PC-9 (cell line): ENCODE measurements at regions not wholly inside any gene's neighbourhood (a gene's known extent, or its start where the extent isn't known, plus 50 kb on each side); places are given as distances from the start of the nearest gene placed in this dataset.

Experiments used
- EZH2 ChIP-seq: fragments of 200-600 bp; sonication (generic); IDR thresholded peaks from 2 replicates; pipeline ENCODE4 v1.8.0; 2017; ENCODE audit warnings: antibody characterized with exemption, low read depth
- TF ChIP-seq, protein P1 (sequence below): fragments of 200-600 bp; sonication (generic); conservative IDR thresholded peaks from 2 replicates; pipeline ENCODE4 v1.6.1; 2017; ENCODE audit warnings: mixed run types, antibody characterized with exemption, mild to moderate bottlenecking, moderate library complexity

DNA sequence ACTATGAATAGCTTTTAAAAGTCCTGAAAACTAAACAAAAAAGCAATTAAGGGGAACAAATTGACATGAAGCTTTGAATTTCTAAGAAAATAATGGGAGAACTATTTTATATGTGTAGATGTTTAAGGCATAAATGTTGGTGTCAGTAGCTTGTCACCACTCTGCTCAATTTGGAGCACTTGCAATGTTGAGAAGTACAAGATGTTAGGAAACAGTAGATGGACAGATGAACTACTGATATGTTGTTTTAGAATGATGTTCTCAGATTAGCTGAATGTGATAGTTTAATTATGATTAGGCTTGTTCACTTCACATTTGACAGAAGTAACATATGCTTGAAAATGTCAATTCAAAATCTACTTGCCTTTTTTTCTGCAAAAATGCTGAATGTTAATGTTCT lies 525.7 kb upstream of the IGFBP7 start:
- TF ChIP-seq, protein P1, sequence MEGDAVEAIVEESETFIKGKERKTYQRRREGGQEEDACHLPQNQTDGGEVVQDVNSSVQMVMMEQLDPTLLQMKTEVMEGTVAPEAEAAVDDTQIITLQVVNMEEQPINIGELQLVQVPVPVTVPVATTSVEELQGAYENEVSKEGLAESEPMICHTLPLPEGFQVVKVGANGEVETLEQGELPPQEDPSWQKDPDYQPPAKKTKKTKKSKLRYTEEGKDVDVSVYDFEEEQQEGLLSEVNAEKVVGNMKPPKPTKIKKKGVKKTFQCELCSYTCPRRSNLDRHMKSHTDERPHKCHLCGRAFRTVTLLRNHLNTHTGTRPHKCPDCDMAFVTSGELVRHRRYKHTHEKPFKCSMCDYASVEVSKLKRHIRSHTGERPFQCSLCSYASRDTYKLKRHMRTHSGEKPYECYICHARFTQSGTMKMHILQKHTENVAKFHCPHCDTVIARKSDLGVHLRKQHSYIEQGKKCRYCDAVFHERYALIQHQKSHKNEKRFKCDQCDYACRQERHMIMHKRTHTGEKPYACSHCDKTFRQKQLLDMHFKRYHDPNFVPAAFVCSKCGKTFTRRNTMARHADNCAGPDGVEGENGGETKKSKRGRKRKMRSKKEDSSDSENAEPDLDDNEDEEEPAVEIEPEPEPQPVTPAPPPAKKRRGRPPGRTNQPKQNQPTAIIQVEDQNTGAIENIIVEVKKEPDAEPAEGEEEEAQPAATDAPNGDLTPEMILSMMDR, result no peak
- no peak for TF ChIP-seq EZH2
